Spinal cord (tissue), 9 donors: ENCODE measurements at regions not wholly inside any gene's neighbourhood (a gene's known extent, or its start where the extent isn't known, plus 50 kb on each side); places are given as distances from the start of the nearest gene placed in this dataset.

Experiments
- DNase-seq, 6 donors: peaks; one replicate each; pipeline versions ENCODE4 v3.0.0 to v3.0.0-alpha.2; 2013 to 2015; ENCODE audit warnings: low spot score in 6 of 6, low read depth in 4 of 6
- H3K27ac ChIP-seq: one replicate; pipeline ENCODE4 v1.5.1; 2013; ENCODE audit warnings: low read depth, low read length, control low read depth
- H3K27me3 ChIP-seq: one replicate; pipeline ENCODE4 v1.6.1; 2013; ENCODE audit warnings: low read length; ENCODE audit not compliant: control insufficient read depth, insufficient read depth
- H3K36me3 ChIP-seq: one replicate; pipeline ENCODE4 v1.6.1; 2013; ENCODE audit warnings: low read length; ENCODE audit not compliant: control insufficient read depth, insufficient read depth
- H3K4me1 ChIP-seq: one replicate; pipeline ENCODE4 v1.6.1; 2013; ENCODE audit warnings: low read length; ENCODE audit not compliant: control insufficient read depth, insufficient read depth
- H3K4me3 ChIP-seq: one replicate; pipeline ENCODE4 v1.5.1; 2013; ENCODE audit warnings: low read depth, low read length, control low read depth
- H3K9me3 ChIP-seq: one replicate; pipeline ENCODE4 v1.6.1; 2013; ENCODE audit warnings: low read length; ENCODE audit not compliant: control insufficient read depth, insufficient read depth
- WGBS: methylation state at CpG from one replicate; pipeline ENCODE4 v1.1.5; 2013; ENCODE audit warnings: missing lambda C conversion rate; ENCODE audit not compliant: insufficient coverage; 5-methylcytosine and 5-hydroxymethylcytosine counted together
- donor health status: healthy.

DNA sequence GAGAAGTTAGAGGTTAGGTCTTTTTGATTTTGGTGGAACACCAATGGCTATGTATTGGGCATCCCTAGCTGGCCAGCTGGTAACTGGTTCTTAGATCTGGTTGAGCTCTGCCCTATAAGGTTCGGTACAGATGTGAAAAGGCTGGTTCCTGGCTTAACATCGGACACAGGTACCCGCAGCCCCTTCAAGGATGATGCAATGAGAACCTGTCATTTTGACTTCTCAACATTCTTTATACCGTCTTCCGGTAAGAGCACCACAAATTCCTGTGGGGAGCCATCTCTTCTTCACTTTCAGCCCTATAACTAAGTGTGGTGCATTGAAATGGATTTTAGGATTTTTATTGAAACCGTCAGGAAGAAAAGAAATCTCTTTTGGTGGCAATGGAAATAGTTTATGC is 222.8 kb downstream of the ADAMTS9 start:
- Histone ChIP-seq H3K4me3 (no peak overlapping the region), H3K36me3 (no peaks in the 10 kb centered on the region), H3K27me3 (no peaks in the 10 kb centered on the region), H3K27ac (no peak overlapping the region), H3K4me1 (peaks cover 11% of the 10 kb centered on the region), H3K9me3 (no peaks in the 10 kb centered on the region)
- 97% methylated on average over 3 of the region's 6 CpGs for WGBS
- DNase-seq: no peak

DNA sequence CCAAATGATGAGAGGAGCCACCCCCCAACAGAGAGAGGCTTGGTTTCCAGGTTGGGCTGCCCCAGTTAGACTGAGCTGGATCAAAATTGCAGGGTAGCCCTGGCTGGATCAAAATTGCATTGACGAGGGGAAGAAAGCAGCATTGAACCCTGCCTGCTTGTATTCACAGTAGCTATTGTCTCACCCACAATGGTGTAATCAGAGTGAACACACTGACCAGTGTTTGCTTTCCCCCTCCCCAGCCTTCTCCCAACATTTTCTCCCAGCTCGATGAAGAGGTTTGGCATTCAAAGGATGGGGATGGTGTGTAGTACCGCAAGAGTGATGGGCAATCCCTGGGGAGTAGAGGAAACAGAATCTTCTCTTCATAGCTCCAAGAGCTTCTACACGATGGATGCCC is 223.8 kb downstream of the ADAMTS9 start:
- no peak overlapping the region for H3K27ac ChIP-seq

DNA sequence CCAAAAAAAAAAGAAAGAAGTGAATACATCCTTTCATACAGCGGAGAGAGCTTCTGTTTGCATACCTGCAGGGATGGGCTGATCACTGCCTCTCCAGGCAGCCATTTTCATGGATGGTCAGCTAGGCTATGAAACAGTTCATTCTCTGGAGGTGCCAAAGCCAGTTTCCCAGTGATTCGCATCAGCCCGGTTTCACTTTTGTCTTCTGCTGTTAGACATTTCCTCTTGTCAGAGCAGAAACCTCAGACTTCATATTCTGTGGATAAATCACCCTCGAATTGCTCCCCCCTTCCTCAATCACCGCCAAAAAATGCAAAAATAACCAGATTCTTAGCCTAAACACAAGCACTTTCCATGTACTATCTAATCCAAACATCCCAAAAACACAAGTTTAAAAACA is 225.6 kb downstream of the ADAMTS9 start:
- WGBS: 79% methylated on average over 5 of the region's 5 CpGs

More for the DNA sequence above, 223.8 kb downstream of the ADAMTS9 start:
- no peaks in the 10 kb centered on the region for H3K27me3 ChIP-seq
- H3K36me3 ChIP-seq: no peaks in the 10 kb centered on the region
- H3K4me3 ChIP-seq: no peak overlapping the region
- H3K9me3 ChIP-seq: no peaks in the 10 kb centered on the region
- 45% methylated on average over 2 of the region's 4 CpGs for WGBS
- peaks cover 11% of the 10 kb centered on the region for H3K4me1 ChIP-seq
- no peak for DNase-seq

DNA sequence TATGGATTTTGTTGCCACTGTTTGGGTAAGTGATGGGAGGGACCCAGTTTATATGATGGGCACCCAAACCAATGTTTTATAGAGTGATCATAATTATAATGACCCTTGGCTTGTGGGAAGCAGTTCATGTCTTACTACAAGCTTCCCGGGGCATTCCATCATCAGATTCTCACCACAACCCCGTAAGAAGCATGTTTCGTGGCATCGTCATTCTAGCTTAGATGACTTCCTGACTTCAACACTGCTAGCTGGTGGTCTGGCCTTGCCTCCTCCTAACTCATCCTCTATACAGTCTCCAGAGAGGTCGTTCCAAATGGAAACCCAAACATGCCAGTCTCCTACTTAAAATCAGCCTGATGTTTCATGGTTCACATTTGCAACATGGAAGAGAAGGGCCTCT is 226.9 kb downstream of the ADAMTS9 start:
- Histone ChIP-seq H3K36me3 (no peaks in the 10 kb centered on the region), H3K4me1 (peaks cover 11% of the 10 kb centered on the region), H3K27ac (no peak overlapping the region), H3K27me3 (no peaks in the 10 kb centered on the region), H3K9me3 (no peaks in the 10 kb centered on the region), H3K4me3 (no peak overlapping the region)
- WGBS: 93% methylated on average over 5 of the region's 5 CpGs
- DNase-seq: no peak

More for the DNA sequence above, 225.6 kb downstream of the ADAMTS9 start:
- Histone ChIP-seq H3K4me1 (peaks cover 11% of the 10 kb centered on the region), H3K27me3 (no peaks in the 10 kb centered on the region), H3K9me3 (no peaks in the 10 kb centered on the region), H3K4me3 (no peak overlapping the region), H3K27ac (no peak overlapping the region), H3K36me3 (no peaks in the 10 kb centered on the region)
- DNase-seq: no peak

GRCh38 chr3:64460141-64460730 is 227.6 kb downstream of the ADAMTS9 start:
- no peaks in the 10 kb centered on the region for H3K27me3 ChIP-seq
- no peak overlapping the region for H3K27ac ChIP-seq
- no CpG with 5 or more reads among the region's 1 CpG for WGBS
- DNase-seq: peak in 2 of 6 donors; percentile 64 to 83
- peaks cover 11% of the 10 kb centered on the region for H3K4me1 ChIP-seq
- no peaks in the 10 kb centered on the region for H3K9me3 ChIP-seq
- no peak overlapping the region for H3K4me3 ChIP-seq
- H3K36me3 ChIP-seq: no peaks in the 10 kb centered on the region

DNA sequence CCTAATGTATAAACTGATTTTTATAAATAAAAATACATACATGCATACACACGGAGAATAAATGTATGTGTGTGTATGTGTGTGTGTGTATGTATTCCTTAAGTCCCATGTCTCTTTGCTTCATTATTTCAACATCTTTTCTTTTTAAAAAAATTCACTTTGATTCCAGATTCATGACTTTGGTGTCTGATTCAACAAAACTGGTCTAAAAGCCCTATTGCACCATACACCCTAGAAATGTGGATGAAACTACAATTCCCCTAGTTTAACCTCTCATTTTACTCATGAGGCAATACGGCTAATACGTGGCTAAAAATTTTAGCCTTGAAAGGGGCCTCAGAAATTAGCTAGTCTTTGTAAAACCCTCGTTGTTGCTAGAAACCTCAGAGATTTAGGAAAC is 228.1 kb downstream of the ADAMTS9 start:
- H3K4me3 ChIP-seq: no peak overlapping the region
- DNase-seq: no peak
- WGBS: no CpG with 5 or more reads among the region's 4 CpGs
- H3K36me3 ChIP-seq: no peaks in the 10 kb centered on the region
- no peak overlapping the region for H3K27ac ChIP-seq
- peaks cover 11% of the 10 kb centered on the region for H3K4me1 ChIP-seq
- no peaks in the 10 kb centered on the region for H3K27me3 ChIP-seq
- H3K9me3 ChIP-seq: no peaks in the 10 kb centered on the region

- Histone ChIP-seq H3K27me3 (no peaks in the 10 kb centered on the region), H3K4me3 (no peak overlapping the region), H3K36me3 (no peaks in the 10 kb centered on the region), H3K9me3 (no peaks in the 10 kb centered on the region), H3K4me1 (peaks cover 3% of the 10 kb centered on the region), H3K27ac (no peak overlapping the region)
- DNase-seq: no peak
- WGBS: no CpG with 5 or more reads among the region's 5 CpGs
Measured at GRCh38 chr3:64457811-64458210, 230.0 kb downstream of the ADAMTS9 start.

DNA sequence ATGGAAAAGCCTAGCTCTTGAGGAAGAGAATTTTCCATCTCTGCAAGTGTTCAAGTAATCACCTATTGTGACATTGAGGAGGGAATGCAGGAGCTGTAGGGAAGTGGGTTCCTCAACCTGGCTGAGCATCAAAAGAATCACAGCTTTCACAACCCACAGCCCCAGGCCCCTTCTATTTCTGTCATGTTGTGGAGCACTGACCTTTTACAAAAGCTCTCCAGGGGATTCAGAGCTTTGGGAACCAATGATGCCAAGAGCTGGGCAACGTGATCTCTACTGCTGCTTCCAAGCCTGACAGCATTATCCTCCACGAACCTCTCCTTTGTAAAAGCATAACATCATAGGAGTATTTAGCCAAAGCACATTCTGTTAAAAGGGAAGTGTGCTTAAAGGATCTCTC is 231.1 kb downstream of the ADAMTS9 start:
- peak in 1 of 6 donors; percentile 40 for DNase-seq
- no peaks in the 10 kb centered on the region for H3K4me1 ChIP-seq
- no peaks in the 10 kb centered on the region for H3K27me3 ChIP-seq
- no peak overlapping the region for H3K27ac ChIP-seq
- H3K9me3 ChIP-seq: no peaks in the 10 kb centered on the region
- H3K4me3 ChIP-seq: no peak overlapping the region
- no CpG with 5 or more reads among the region's 2 CpGs for WGBS
- no peaks in the 10 kb centered on the region for H3K36me3 ChIP-seq

DNA sequence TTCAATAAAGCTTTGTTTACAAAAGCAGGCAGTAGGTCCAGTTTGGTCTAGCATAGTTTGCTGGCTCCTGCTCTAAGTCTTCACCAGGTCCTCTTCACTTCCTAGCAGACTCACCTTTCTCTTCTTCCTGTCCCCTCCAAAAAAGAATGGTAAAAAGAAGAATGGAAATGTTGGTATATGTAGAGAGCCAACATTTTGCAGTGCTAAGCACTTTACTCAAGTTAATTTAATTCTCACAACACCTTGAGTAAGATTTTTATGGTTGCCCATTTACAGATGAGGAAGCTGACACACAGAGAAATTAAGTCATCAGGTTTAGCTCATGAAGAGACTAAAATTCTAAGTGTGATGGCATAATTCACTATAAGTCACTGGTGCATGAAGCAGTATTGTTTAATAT is 230.1 kb upstream of the PRICKLE2 start:
- Histone ChIP-seq H3K36me3 (no peaks in the 10 kb centered on the region), H3K9me3 (no peaks in the 10 kb centered on the region), H3K27ac (no peak overlapping the region), H3K27me3 (no peaks in the 10 kb centered on the region), H3K4me1 (no peaks in the 10 kb centered on the region), H3K4me3 (no peak overlapping the region)
- no peak for DNase-seq

- H3K4me3 ChIP-seq: no peak overlapping the region
- no peaks in the 10 kb centered on the region for H3K9me3 ChIP-seq
- DNase-seq: no peak
- H3K36me3 ChIP-seq: no peaks in the 10 kb centered on the region
- H3K27ac ChIP-seq: no peak overlapping the region
- 67% methylated on average over 3 of the region's 5 CpGs for WGBS
- no peaks in the 10 kb centered on the region for H3K4me1 ChIP-seq
- no peaks in the 10 kb centered on the region for H3K27me3 ChIP-seq
Measured at GRCh38 chr3:64454768-64455167, 229.5 kb upstream of the PRICKLE2 start.
